IPS-NIHi7 (cell line): ENCODE measurements at regions not wholly inside any gene's neighbourhood (a gene's known extent, or its start where the extent isn't known, plus 50 kb on each side); places are given as distances from the start of the nearest gene placed in this dataset.

Experiments used
- DNase-seq: peaks from one replicate; pipeline ENCODE4 v3.0.0; 2012; ENCODE audit warnings: mixed read lengths; ENCODE audit errors: extremely low spot score

DNA sequence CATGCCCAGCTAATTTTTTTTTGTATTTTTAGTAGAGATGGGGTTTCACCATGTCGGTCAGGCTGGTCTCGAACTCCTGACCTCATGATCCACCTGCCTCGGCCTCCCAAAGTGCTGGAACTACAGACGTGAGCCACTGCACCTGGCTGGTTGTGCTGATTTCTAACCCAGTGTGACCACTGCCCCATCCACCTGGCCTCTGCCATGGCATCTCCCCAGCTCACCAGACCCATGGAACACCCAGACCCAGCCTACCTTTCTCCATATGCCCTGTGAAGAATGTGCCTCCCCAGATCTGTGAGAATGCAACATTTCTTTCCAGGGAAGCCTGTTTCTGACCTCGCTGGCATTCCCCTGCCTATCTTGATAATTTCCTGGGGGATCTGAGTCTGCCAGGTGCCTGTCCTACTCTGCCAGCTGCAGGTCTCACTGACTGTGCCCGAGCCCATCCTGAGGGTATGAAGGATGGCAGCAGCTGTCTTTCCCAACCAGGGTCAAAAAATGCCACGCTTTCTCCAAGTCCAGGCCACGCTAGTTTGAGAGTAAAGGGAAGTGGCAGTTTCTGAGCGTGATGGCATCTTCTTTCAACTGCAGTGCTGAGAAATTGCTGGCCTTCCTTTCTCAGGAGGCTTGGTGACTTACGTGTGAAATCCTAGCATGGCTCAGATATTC, 324.4 kb upstream of the ZNF32 start:
- no peak for DNase-seq

- no peak for DNase-seq
These were observed 323.3 kb upstream of the ZNF32 start for GRCh38 chr10:43971981-43972380.

GRCh38 chr10:43971306-43971705, 322.6 kb upstream of the ZNF32 start:
- no peak for DNase-seq

DNA sequence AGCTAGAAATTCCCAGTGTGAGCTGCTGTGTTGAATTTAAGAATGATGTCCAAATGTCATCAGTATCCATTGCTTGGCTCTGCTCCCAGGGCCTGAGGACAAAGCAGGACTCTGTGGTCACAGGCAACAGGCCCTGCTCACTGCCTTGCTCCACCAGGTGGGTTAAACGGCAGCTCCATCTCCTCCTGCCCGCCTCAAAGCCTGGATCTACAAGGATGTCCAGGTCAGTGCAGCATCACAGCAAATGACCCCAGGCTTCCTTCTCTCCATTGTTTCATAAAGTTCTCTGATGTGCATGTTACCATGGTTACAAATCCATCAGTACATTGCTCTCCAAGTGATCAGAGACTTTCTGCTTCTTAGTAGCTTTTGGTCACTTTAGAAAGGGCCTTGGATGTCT, 322.0 kb upstream of the ZNF32 start:
- no peak for DNase-seq

- DNase-seq, result no peak
These were observed 321.5 kb upstream of the ZNF32 start for GRCh38 chr10:43970018-43970698.

DNA sequence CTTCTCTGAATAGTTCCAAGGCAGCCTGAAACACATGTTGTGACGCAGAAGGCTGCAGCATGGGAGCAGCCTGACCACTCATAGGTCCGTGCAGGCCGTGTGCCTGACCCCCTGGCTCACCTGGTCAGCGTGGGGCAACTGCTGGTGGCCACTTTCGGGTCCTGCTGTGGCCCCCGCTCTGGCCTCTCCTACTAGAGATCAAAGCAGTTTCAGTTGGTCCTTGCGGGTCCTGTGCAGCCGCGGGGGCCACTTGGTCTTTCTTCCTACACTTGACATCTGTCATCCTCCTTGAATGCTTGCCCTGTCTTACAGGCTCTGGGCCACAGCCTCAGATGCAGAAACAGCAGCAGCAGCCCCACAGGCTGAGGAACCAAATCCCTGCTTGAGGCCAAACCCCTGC, 320.8 kb upstream of the ZNF32 start:
- DNase-seq, result no peak

GRCh38 chr10:43968961-43969360, 320.3 kb upstream of the ZNF32 start:
- no peak for DNase-seq

- no peak for DNase-seq
These were observed 319.4 kb upstream of the ZNF32 start for GRCh38 chr10:43968076-43968475.

DNA sequence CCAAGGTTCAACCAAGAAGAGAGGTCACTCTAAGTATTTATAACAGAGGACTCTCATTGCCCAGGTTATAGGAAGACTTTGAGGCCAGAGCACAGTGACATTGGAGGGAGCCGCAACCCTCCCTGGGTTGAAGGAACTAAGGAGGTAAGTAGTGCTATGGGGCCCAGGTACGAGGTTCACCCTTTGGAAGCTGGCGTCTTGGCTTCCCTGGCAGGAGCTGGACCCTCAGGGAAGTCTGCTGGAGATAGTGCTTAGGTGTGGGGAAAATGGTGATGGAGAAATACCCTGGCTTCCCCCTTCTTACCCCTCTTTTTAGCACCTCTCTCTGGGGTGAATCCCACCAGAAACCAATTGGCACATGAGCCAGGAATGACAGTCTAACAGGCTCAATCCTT, 317.9 kb upstream of the ZNF32 start:
- no peak for DNase-seq

DNA sequence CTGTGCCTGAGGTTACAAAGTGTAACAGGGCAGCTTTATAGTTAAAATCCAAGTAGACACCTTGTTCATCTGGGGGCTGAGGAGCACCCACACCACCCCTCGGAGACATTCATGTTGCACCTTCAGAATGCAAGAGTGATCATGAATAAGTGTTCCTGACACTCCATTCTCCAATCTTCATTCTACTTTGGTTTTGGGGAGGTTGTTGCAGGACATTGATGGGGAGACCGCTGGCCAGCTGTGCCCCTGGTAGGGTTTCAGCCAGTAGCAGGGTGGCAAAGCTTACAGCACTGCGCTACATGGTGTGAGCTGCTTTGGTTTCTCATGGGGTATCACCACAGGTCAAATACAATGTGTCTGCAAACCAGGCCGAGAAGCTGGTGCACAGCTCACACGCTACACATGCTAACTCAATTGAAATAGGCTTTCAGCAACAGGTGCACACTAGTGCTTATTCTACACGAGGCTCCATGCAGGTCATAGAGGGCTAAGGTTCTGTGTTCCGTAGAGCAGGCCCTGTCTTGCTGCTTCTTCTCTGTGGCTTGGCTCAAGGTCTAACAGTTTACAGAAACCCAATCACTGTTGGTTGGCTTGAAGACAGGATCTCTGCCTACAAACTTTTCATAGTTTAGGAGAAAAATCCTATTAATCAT, 317.4 kb upstream of the ZNF32 start:
- DNase-seq, result no peak

DNA sequence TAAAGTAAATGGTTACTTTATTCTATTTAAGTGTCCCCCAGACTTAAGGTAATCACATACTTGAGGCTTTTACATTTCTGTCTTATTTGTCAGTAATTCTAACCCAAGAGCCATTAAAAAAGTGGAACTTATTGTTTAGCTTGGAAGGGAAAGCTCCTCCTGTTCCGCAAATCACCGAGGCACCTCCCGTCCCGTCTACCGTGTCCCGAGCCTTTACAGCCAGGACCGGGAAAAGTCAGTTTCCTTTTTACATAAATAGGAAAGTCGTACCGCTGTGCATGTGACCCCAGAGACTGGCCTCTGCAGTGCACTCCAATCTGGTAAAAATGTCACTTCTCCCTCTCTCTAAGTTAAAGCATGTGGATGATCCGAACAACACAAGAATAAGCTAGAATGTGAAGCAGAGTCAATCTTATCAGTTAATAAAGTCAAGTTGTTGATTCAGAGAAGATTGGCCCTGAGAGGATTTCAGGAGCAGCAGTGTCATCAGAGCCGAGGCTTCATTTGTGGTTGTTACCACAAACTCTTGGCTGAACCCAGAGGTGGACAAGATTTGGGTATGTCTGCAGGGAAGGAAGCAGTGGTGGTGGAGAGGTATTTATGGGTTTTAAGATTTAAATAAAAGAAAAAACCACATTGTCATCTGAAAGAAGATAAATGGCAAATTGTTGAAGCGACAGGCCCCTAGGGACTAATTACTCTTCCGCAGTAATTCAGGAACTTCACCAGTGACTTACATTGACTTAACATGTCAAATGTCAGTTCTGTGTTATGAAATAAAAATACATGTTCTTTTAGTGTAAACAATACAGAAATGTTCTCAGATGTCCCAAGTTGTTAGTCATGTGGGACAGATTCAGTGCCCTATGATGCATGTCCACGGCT, 316.6 kb upstream of the ZNF32 start:
- no peak for DNase-seq

- no peak for DNase-seq
These were observed 315.8 kb upstream of the ZNF32 start for GRCh38 chr10:43964486-43964885.

DNA sequence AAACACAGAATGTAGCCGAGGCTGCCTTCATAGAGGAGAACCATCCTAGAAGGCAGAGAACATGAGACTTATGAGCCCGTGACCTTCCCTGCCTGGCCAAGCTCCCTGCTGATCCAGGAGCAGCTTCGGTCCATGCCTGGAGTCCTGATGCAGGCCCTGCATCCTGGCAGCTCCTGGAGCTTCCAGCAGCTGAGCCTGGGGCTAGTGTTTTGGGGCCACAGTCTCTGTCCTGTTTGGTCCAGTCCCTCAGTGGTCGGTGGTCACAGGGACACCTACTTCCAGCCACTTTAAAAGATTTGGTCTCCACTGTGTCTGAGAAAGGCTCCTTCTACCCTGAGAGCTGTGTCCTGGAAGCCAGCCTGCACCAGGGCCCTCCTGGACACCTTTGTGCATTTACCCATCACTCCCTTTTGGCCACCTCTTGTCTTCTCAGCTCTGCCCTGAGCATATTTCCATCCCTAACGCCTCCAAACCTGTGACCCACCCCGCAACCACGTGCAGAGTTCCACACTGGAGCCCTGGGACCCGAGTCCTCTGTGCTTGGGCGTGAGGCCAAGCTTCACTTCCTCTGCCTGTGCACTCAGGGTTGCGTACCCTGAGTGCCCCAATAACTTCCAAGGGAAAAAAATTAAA, 315.2 kb upstream of the ZNF32 start:
- no peak for DNase-seq

GRCh38 chr10:43963379-43963778, 314.7 kb upstream of the ZNF32 start:
- no peak for DNase-seq

GRCh38 chr10:43962346-43963191, 313.9 kb upstream of the ZNF32 start:
- no peak for DNase-seq

DNA sequence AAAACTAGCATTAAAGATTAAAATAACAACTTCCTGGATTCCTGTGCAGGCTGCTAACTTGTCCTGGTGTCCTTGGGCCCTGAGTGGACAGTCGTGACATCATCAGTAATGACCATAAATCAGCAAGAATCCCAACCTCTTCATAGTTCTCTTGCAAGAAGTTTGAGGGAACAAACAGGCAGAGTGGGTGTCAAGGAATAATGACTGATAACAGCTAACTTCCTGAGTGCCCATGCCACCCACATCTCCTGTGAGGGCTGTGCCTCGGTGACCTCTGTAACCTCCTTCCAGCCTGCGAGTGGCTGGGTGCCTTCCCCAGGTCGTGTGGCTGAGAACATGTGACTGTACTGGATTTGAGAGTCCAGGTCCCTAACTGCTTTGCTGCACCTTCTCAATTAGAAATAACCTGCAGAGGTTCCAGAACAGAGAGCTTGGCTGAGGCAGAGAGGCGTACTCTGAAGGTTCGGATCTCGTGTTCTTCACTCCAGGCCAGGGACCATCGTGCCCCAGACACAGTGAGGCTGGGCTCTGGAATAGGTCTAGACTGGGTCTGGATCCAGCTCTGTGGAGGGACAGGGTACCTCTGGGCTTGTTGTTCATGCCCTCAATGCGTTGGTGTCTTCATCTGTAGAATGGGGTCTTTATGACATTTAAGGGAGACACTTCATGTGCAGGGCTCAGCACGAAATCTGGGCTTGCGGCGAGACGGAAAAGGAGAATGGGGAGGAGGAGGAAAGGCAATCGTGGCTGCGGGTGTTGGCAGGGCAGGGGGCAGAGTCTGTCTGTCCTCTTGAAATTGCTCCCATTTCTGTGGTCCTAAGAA, 313.1 kb upstream of the ZNF32 start:
- no peak for DNase-seq

GRCh38 chr10:43960981-43961380, 312.3 kb upstream of the ZNF32 start:
- no peak for DNase-seq

GRCh38 chr10:43960477-43960876, 311.8 kb upstream of the ZNF32 start:
- no peak for DNase-seq

DNA sequence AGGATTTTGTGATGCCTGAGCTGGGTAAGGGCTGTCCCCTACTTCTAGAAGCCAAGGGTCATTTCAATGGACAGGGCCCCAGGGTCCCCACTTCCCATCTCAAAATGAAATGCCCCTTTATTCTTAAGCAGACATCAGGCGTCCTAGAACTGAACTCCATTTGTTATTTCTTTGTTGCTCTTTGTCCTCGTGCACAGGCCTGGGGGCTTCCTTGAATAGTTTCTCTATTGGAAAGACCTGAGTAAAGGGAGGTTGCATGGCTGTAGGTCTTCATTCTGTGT, 311.4 kb upstream of the ZNF32 start:
- no peak for DNase-seq
